Testis (tissue), 2 donors: ENCODE measurements at regions not wholly inside any gene's neighbourhood (a gene's known extent, or its start where the extent isn't known, plus 50 kb on each side); places are given as distances from the start of the nearest gene placed in this dataset.

Experiments used
- POLR2A ChIP-seq: fragments of 450-650 bp; IDR thresholded peaks from one replicate; pipeline ENCODE4 v1.6.1; 2017; ENCODE audit warnings: antibody characterized with exemption, mild to moderate bottlenecking, moderate library complexity
- TF ChIP-seq, protein P1 (sequence below), 3 experiments: fragments of 450-650 bp in 2 of 3; fragments of 200-600 bp in 1 of 3; sonication (generic) in 1 of 3; IDR thresholded peaks; one replicate each; pipeline ENCODE4 v1.5.1; 2016 to 2019; ENCODE audit warnings: antibody characterized with exemption in 3 of 3, mild to moderate bottlenecking in 2 of 3, moderate library complexity in 1 of 3

DNA sequence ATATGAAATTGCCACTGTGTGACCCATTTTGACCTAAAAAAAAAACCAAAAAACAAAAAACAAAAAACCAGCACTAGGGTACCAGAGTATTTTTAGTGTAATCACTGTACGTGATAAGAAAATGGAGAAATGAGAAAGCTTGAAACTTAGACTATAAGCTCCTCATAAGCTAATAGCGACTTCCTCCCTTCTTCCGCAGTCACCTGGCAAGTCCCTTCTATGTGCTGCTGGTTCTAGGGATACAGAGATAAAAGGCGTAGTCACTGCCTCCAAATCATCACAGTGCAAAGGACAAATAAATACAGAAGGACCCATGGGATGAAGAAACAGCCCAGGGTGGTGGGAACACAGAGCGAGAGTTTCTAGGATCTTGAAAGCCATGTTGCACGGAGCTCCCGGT is 190.3 kb downstream of the TM9SF2 start:
- TF ChIP-seq, protein P1, sequence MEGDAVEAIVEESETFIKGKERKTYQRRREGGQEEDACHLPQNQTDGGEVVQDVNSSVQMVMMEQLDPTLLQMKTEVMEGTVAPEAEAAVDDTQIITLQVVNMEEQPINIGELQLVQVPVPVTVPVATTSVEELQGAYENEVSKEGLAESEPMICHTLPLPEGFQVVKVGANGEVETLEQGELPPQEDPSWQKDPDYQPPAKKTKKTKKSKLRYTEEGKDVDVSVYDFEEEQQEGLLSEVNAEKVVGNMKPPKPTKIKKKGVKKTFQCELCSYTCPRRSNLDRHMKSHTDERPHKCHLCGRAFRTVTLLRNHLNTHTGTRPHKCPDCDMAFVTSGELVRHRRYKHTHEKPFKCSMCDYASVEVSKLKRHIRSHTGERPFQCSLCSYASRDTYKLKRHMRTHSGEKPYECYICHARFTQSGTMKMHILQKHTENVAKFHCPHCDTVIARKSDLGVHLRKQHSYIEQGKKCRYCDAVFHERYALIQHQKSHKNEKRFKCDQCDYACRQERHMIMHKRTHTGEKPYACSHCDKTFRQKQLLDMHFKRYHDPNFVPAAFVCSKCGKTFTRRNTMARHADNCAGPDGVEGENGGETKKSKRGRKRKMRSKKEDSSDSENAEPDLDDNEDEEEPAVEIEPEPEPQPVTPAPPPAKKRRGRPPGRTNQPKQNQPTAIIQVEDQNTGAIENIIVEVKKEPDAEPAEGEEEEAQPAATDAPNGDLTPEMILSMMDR (IDR thresholded peaks at IDR 0.05) = no peak
- no peak for TF ChIP-seq POLR2A
